Astrocyte of the cerebellum (primary cell): ENCODE measurements at regions not wholly inside any gene's neighbourhood (a gene's known extent, or its start where the extent isn't known, plus 50 kb on each side); places are given as distances from the start of the nearest gene placed in this dataset.

ENCODE experiments used
- DNase-seq: peaks from one replicate; pipeline ENCODE4 v3.0.0-alpha.2; 2011; ENCODE audit warnings: low read depth
- H3K4me3 ChIP-seq: 2 replicates; pipeline ENCODE4 v1.5.1; 2011; ENCODE audit warnings: mild to moderate bottlenecking, low read depth, low read length, moderate library complexity
- CTCF ChIP-seq: IDR thresholded peaks from 2 replicates; pipeline ENCODE4 v1.5.1; 2012; ENCODE audit warnings: low read length, low read depth, moderate library complexity, mild to moderate bottlenecking; ENCODE audit errors: missing control alignments
- in situ Hi-C: cut with HindIII; loops from 2 replicates; pipeline ENCODE4 v1.10.0; 2017; ENCODE audit warnings: low sequenced_read_pairs

- H3K4me3 ChIP-seq = no peak overlapping the region
- in situ Hi-C loops = no loop called here
- no peak for TF ChIP-seq CTCF
- no peak for DNase-seq
Measured at GRCh38 chr4:136012220-136012619, 1520.1 kb downstream of the PCDH18 start.

- no peak for DNase-seq
- in situ Hi-C loops = no loop called here
- H3K4me3 ChIP-seq = no peak overlapping the region
Measured at GRCh38 chr4:136009258-136009832, 1522.9 kb downstream of the PCDH18 start.

GRCh38 chr4:136007991-136008390 is 1524.3 kb downstream of the PCDH18 start:
- TF ChIP-seq CTCF = no peak
- in situ Hi-C loops = no loop called here
- H3K4me3 ChIP-seq = no peak overlapping the region
- DNase-seq = no peak

More at GRCh38 chr4:136009258-136009832, 1522.9 kb downstream of the PCDH18 start:
- TF ChIP-seq CTCF = no peak

GRCh38 chr4:136002316-136002715 is 1530.0 kb downstream of the PCDH18 start:
- no peak for TF ChIP-seq CTCF
- in situ Hi-C loops = no loop called here
- DNase-seq = no peak
- H3K4me3 ChIP-seq = no peak overlapping the region

- no peak overlapping the region for H3K4me3 ChIP-seq
- no peak for DNase-seq
- TF ChIP-seq CTCF = no peak
- in situ Hi-C loops = no loop called here
Measured at GRCh38 chr4:136001791-136002190, 1530.5 kb downstream of the PCDH18 start.

GRCh38 chr4:136000246-136000645 is 1532.0 kb downstream of the PCDH18 start:
- no peak overlapping the region for H3K4me3 ChIP-seq
- no peak for DNase-seq
- TF ChIP-seq CTCF = no peak
- in situ Hi-C loops = no loop called here
